H1 (cell line): ENCODE measurements at regions not wholly inside any gene's neighbourhood (a gene's known extent, or its start where the extent isn't known, plus 50 kb on each side); places are given as distances from the start of the nearest gene placed in this dataset.
"Not testable (repeated sequence)": the region's sequence is repeated elsewhere in the genome, so short reads cannot be mapped to it uniquely, and the experiment has no call there.

Experiments
- CTCF ChIP-seq, 3 experiments: IDR thresholded peaks; 1 replicate in 2 of 3; 2 replicates in 1 of 3; pipeline versions ENCODE4 v1.5.1 to v1.6.1; 2011; ENCODE audit warnings: low read length in 3 of 3, mild to moderate bottlenecking in 3 of 3, inconsistent platforms in 2 of 3, low read depth in 1 of 3, moderate library complexity in 1 of 3; ENCODE audit not compliant: insufficient read depth in 1 of 3; ENCODE audit errors: control extremely low read depth in 1 of 3
- EP300 ChIP-seq, 2 experiments: IDR thresholded peaks; 1 replicate in 1 of 2; 2 replicates in 1 of 2; pipeline ENCODE4 v1.6.1; 2011 to 2012; ENCODE audit warnings: low read depth in 2 of 2, low read length in 2 of 2, mild to moderate bottlenecking in 2 of 2, borderline replicate concordance in 1 of 2, inconsistent platforms in 1 of 2, moderate library complexity in 1 of 2
- MAX ChIP-seq: IDR thresholded peaks from 2 replicates; pipeline ENCODE4 v1.6.1; 2012; ENCODE audit warnings: inconsistent platforms
- POLR2A ChIP-seq, 2 experiments: IDR thresholded peaks; 1 replicate in 1 of 2; 2 replicates in 1 of 2; pipeline ENCODE4 v1.6.1; 2011; ENCODE audit warnings: low read depth in 2 of 2, low read length in 2 of 2, mild to moderate bottlenecking in 2 of 2; ENCODE audit errors: control extremely low read depth in 1 of 2
- POLR2AphosphoS5 ChIP-seq: IDR thresholded peaks from 2 replicates; pipeline ENCODE4 v1.6.1; 2011; ENCODE audit warnings: low read depth, low read length
- USF2 ChIP-seq: IDR thresholded peaks from 2 replicates; pipeline ENCODE4 v1.6.1; 2011; ENCODE audit warnings: low read length, improper control_type of control experiment

- TF ChIP-seq MAX; POLR2AphosphoS5; POLR2A (IDR thresholded peaks at IDR 0.05; ENCODE audit: control extremely low read depth in 1 of 2, low read depth in 2 of 2, low read length in 2 of 2); CTCF (IDR thresholded peaks at IDR 0.05; ENCODE audit: control extremely low read depth in 1 of 3, insufficient read depth in 1 of 3, low read depth in 1 of 3, low read length in 3 of 3); USF2; EP300 (IDR thresholded peaks at IDR 0.05; ENCODE audit: borderline replicate concordance in 1 of 2, low read depth in 2 of 2, low read length in 2 of 2): not testable (repeated sequence)
Measured at GRCh38 chr16:6736302-6736701, 596.3 kb upstream of the RBFOX1 start.
